Mucosa of descending colon (tissue), 3 donors: ENCODE measurements at regions not wholly inside any gene's neighbourhood (a gene's known extent, or its start where the extent isn't known, plus 50 kb on each side); places are given as distances from the start of the nearest gene placed in this dataset.

ENCODE experiments used
- ATAC-seq: fragments of 200-7000 bp; cut with Tn5 transposase; one replicate; pipeline ENCODE4 v1.9.1; 2020; ENCODE audit warnings: mild to moderate bottlenecking, moderate library complexity
- DNase-seq, 3 donors: peaks; one replicate each; pipeline ENCODE4 v3.0.0-alpha.2; 2020
- H3K36me3 ChIP-seq: fragments of 200-600 bp; one replicate; pipeline ENCODE4 v1.8.0; 2021; ENCODE audit warnings: low read depth, mild to moderate bottlenecking
- H3K4me1 ChIP-seq: fragments of 200-600 bp; one replicate; pipeline ENCODE4 v1.8.0; 2021; ENCODE audit warnings: low read depth, mild to moderate bottlenecking
- H3K4me3 ChIP-seq: fragments of 200-600 bp; one replicate; pipeline ENCODE4 v1.8.0; 2021; ENCODE audit warnings: mild to moderate bottlenecking
- H3K9me3 ChIP-seq: fragments of 200-600 bp; one replicate; pipeline ENCODE4 v1.8.0; 2021; ENCODE audit warnings: mild to moderate bottlenecking
- CTCF ChIP-seq: fragments of 200-600 bp; IDR thresholded peaks from one replicate; pipeline ENCODE4 v1.8.0; 2022; ENCODE audit warnings: antibody characterized with exemption, mild to moderate bottlenecking
- intact Hi-C, 2 donors: fragments of 100-400 bp; cut with DNase I in 1 of 2; cut with micrococcal nuclease in 1 of 2; formaldehyde crosslinking; loops; one replicate each; pipeline versions ENCODE4 v1.11.0 to v1.11.1; 2022; cut with DNase I, micrococcal nuclease
- donor health status: DM: no; HTN: no; CAD: no; lungs with moderate emphysema.
- donor health status: DM: no; HTN: no; CAD: no.
- donor health status: DM: no; HTN: yes; CAD: no.

DNA sequence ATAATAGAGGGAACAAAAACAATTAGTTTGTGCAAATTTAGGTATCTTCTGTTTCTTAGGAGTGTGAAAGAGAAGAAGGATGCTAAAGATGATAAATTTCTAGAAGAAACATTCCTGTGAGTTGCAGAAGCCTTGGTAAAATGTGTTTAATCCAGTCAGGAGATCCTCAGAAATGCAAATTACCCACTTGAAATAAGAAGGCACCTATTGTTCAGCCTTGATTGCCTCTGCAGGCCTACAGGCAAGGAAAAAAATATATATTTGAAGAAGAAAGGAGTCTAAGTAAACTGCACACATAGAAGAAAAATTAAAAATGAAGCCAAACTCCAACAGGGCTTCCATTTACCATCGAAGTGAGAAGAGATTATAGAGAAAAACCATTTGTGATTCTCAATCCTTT is 51.0 kb upstream of the LHX8 start:
- DNase-seq, result no peak
- H3K9me3 ChIP-seq, result no peaks in the 10 kb centered on the region
- no peak for ATAC-seq
- intact Hi-C loops, result no loop called here
- H3K36me3 ChIP-seq, result no peaks in the 10 kb centered on the region
- H3K4me3 ChIP-seq, result no peak overlapping the region
- no peak for TF ChIP-seq CTCF
- H3K4me1 ChIP-seq, result no peaks in the 10 kb centered on the region

- intact Hi-C loops, result no loop called here
- ATAC-seq (no peak), DNase-seq (no peak)
- Histone ChIP-seq H3K9me3 (no peaks in the 10 kb centered on the region), H3K4me3 (no peak overlapping the region), H3K36me3 (no peaks in the 10 kb centered on the region), H3K4me1 (no peaks in the 10 kb centered on the region)
- TF ChIP-seq CTCF, result no peak
Measured at GRCh38 chr1:75083848-75084514, 50.2 kb upstream of the LHX8 start.
